ENCODE measurements at regions not wholly inside any gene's neighbourhood (a gene's known extent, or its start where the extent isn't known, plus 50 kb on each side); places are given as distances from the start of the nearest gene placed in this dataset.

DNA sequence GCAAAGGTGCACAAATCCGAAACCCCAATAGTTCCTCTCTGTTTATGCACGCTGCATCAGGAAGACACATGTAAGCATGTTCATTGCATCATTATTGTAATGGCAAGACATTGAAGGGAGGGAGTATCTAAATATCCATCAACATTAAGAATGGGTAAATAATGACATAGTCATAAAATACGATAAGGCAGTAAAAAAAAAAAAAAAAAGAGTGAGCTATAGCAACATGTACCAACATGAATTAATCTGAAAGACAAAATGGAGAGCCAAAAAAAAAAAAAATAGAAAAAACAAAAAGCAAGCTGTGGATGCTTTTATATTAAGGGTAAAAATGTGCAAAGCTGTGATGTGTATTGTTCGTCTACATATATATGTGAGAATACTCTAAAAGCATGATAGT, 70.2 kb upstream of the ABLIM1 start:
- no peaks in the 10 kb centered on the region for H3K9me3 ChIP-seq (ENCODE audit: control insufficient read depth in 2 of 2, insufficient read depth in 1 of 2, low read depth in 1 of 2, low read length in 1 of 2)
- no peaks in the 10 kb centered on the region for H3K27me3 ChIP-seq (ENCODE audit: control insufficient read depth in 1 of 2, insufficient read depth in 2 of 2, low read length in 2 of 2)
- 80 to 91% methylated on average over 4 of the region's 4 CpGs for WGBS, 2 donors
- no peak overlapping the region for H3K4me3 ChIP-seq (ENCODE audit: low read depth in 1 of 2, low read length in 2 of 2)
- H3K4me1 ChIP-seq (ENCODE audit: control insufficient read depth in 2 of 2, insufficient read depth in 2 of 2, low read length in 1 of 2) = peaks cover 0 to 2% of the 10 kb centered on the region in 2 donors
- H3K27ac ChIP-seq (ENCODE audit: low read depth in 2 of 2, low read length in 1 of 2) = no peak overlapping the region
- H3K36me3 ChIP-seq (ENCODE audit: control insufficient read depth in 2 of 2, insufficient read depth in 2 of 2, low read length in 1 of 2) = no peaks in the 10 kb centered on the region

DNA sequence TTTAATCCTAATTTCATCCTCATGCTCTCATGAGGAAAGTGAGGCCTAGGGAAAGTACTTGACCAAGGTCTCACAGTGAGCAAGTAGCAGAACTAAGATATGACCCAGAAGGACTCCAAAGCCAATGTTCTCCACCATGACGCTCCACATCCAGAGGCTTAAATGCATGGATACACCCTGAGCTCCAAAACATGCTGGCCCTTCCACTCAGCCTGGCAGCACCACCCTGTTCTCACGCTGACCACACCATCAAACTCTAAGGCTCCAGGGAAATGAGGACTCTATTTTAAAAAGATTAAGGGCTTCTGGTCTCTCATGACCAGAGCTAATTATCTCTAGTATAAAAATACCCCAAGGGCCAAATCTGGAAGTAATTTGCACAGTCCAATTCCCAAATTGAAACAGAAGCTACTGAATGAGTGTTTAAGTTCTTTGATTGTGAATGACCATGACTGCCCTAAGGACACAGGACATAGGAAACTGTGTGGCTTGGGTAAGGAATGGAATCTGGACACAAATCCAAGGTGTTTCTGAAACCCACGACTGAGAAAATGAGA, 71.1 kb upstream of the ABLIM1 start:
- no peaks in the 10 kb centered on the region for H3K36me3 ChIP-seq (ENCODE audit: control insufficient read depth in 2 of 2, insufficient read depth in 2 of 2, low read length in 1 of 2)
- H3K4me1 ChIP-seq (ENCODE audit: control insufficient read depth in 2 of 2, insufficient read depth in 2 of 2, low read length in 1 of 2) = peaks cover 0 to 2% of the 10 kb centered on the region in 2 donors
- WGBS, 2 donors = 81 to 86% methylated on average over 3 of the region's 3 CpGs
- no peaks in the 10 kb centered on the region for H3K27me3 ChIP-seq (ENCODE audit: control insufficient read depth in 1 of 2, insufficient read depth in 2 of 2, low read length in 2 of 2)
- H3K9me3 ChIP-seq (ENCODE audit: control insufficient read depth in 2 of 2, insufficient read depth in 1 of 2, low read depth in 1 of 2, low read length in 1 of 2) = no peaks in the 10 kb centered on the region
- no peak overlapping the region for H3K27ac ChIP-seq (ENCODE audit: low read depth in 2 of 2, low read length in 1 of 2)
- no peak overlapping the region for H3K4me3 ChIP-seq (ENCODE audit: low read depth in 1 of 2, low read length in 2 of 2)

DNA sequence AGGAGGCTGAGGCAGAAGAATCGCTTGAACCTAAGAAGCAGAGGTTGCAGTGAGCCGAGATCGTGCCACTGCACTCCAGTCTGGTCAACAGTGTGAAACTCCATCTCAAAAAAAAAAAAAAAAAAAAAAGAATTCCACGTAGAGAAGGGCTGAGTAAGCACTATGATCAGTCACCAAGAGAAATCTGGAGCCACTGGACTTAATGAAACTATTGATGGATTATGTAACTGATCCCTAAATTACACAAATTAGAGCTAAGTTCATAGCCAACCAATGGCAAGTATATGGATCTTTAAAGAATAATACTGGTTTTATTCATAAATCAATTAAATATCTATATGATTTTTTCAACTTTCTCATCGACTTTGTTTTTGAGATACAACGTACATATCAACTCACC, 72.2 kb upstream of the ABLIM1 start:
- H3K27ac ChIP-seq (ENCODE audit: low read depth in 2 of 2, low read length in 1 of 2) = no peak overlapping the region

DNA sequence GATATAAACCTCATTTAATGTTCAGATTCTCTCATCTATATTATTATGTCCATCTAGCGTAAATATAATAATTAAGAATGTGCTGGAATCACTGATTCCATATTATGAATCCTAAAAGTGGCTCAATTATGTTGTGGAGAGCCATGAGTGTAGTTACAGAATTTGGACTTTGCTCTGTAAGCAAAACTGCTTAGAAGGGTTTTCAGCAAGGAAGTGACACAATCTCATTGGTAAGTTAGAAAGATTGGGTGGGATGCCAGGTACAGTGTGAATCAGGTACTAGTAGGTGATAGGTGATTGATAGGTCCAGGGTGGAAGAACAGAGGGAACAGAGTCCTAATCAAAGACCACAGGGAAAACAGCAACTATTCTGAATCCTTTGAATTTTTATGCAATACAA, 74.9 kb upstream of the ABLIM1 start:
- no peak overlapping the region for H3K27ac ChIP-seq (ENCODE audit: low read depth in 2 of 2, low read length in 1 of 2)
- no peaks in the 10 kb centered on the region for H3K9me3 ChIP-seq (ENCODE audit: control insufficient read depth in 2 of 2, insufficient read depth in 1 of 2, low read depth in 1 of 2, low read length in 1 of 2)
- H3K27me3 ChIP-seq (ENCODE audit: control insufficient read depth in 1 of 2, insufficient read depth in 2 of 2, low read length in 2 of 2) = no peaks in the 10 kb centered on the region
- no peaks in the 10 kb centered on the region for H3K4me1 ChIP-seq (ENCODE audit: control insufficient read depth in 2 of 2, insufficient read depth in 2 of 2, low read length in 1 of 2)
- no peaks in the 10 kb centered on the region for H3K36me3 ChIP-seq (ENCODE audit: control insufficient read depth in 2 of 2, insufficient read depth in 2 of 2, low read length in 1 of 2)
- WGBS, 2 donors = 96 to 98% methylated on average over 1 of the region's 1 CpG
- no peak overlapping the region for H3K4me3 ChIP-seq (ENCODE audit: low read depth in 1 of 2, low read length in 2 of 2)

More for the DNA sequence above, 72.2 kb upstream of the ABLIM1 start:
- Histone ChIP-seq H3K36me3 (ENCODE audit: control insufficient read depth in 2 of 2, insufficient read depth in 2 of 2, low read length in 1 of 2) (no peaks in the 10 kb centered on the region), H3K4me1 (ENCODE audit: control insufficient read depth in 2 of 2, insufficient read depth in 2 of 2, low read length in 1 of 2) (no peaks in the 10 kb centered on the region), H3K27me3 (ENCODE audit: control insufficient read depth in 1 of 2, insufficient read depth in 2 of 2, low read length in 2 of 2) (no peaks in the 10 kb centered on the region), H3K9me3 (ENCODE audit: control insufficient read depth in 2 of 2, insufficient read depth in 1 of 2, low read depth in 1 of 2, low read length in 1 of 2) (no peaks in the 10 kb centered on the region), H3K4me3 (ENCODE audit: low read depth in 1 of 2, low read length in 2 of 2) (no peak overlapping the region)
- 91 to 97% methylated on average over 6 of the region's 6 CpGs for WGBS, 2 donors

DNA sequence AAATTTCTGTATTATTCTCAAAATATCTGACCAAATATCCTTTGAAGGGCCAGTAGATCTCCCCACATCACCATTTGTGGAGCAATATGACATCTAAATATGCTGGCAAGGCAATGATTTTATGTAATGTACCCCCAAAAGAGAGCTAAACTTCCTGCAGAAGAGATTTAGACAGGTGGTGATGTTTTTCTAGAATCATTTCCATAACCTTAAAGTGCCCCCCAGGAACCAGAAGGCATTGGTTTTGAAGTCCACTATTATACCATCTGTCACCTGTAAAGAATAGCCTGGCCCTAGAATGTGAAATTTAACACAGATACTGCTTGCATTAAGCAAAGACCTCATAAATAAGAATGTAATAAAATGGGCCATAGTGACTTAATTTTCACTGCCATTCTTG, 77.9 kb upstream of the ABLIM1 start:
- Histone ChIP-seq H3K9me3 (ENCODE audit: control insufficient read depth in 2 of 2, insufficient read depth in 1 of 2, low read depth in 1 of 2, low read length in 1 of 2) (no peaks in the 10 kb centered on the region), H3K4me3 (ENCODE audit: low read depth in 1 of 2, low read length in 2 of 2) (no peak overlapping the region), H3K27ac (ENCODE audit: low read depth in 2 of 2, low read length in 1 of 2) (no peak overlapping the region), H3K27me3 (ENCODE audit: control insufficient read depth in 1 of 2, insufficient read depth in 2 of 2, low read length in 2 of 2) (no peaks in the 10 kb centered on the region), H3K36me3 (ENCODE audit: control insufficient read depth in 2 of 2, insufficient read depth in 2 of 2, low read length in 1 of 2) (no peaks in the 10 kb centered on the region), H3K4me1 (ENCODE audit: control insufficient read depth in 2 of 2, insufficient read depth in 2 of 2, low read length in 1 of 2) (no peaks in the 10 kb centered on the region)

DNA sequence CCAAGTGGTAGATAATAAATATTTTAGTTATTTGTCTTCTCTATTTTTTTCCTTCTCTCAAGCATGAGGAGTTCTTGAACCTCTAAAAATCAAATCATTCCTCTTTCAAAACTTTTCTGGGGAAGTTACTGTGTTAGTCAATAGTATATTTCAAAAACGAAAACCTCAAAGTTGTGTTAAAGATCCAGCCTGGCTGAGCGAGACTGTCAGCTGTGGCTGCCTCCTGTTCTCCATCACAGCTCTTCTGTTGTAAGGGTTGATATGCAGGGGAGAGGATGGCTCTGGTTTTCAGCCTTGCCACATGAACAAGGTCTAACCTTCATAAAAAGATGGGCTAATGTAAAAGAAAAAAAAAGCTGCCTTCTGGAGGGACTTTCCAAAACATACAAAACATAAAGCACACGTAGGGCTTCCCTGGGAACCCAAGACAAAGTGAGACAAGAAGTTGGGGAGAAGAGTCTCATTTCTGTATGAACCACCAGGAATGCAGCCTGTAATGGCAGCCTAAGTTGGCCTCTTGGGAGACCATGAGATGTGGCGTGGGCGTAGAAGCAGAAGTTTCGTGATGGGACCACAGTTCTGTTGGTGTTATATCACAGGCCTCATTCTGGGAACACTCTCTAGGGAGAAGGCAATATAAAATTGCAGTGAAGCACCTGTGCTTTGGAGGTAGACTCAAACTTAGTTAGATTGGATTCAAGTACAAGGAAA, 77.9 kb upstream of the FHIP2A start:
- Histone ChIP-seq H3K27ac (ENCODE audit: low read depth in 2 of 2, low read length in 1 of 2) (no peak overlapping the region), H3K4me1 (ENCODE audit: control insufficient read depth in 2 of 2, insufficient read depth in 2 of 2, low read length in 1 of 2) (no peaks in the 10 kb centered on the region), H3K9me3 (ENCODE audit: control insufficient read depth in 2 of 2, insufficient read depth in 1 of 2, low read depth in 1 of 2, low read length in 1 of 2) (no peaks in the 10 kb centered on the region), H3K36me3 (ENCODE audit: control insufficient read depth in 2 of 2, insufficient read depth in 2 of 2, low read length in 1 of 2) (no peaks in the 10 kb centered on the region), H3K27me3 (ENCODE audit: control insufficient read depth in 1 of 2, insufficient read depth in 2 of 2, low read length in 2 of 2) (no peaks in the 10 kb centered on the region), H3K4me3 (ENCODE audit: low read depth in 1 of 2, low read length in 2 of 2) (no peak overlapping the region)
- 79 to 85% methylated on average over 6 of the region's 6 CpGs for WGBS, 2 donors

DNA sequence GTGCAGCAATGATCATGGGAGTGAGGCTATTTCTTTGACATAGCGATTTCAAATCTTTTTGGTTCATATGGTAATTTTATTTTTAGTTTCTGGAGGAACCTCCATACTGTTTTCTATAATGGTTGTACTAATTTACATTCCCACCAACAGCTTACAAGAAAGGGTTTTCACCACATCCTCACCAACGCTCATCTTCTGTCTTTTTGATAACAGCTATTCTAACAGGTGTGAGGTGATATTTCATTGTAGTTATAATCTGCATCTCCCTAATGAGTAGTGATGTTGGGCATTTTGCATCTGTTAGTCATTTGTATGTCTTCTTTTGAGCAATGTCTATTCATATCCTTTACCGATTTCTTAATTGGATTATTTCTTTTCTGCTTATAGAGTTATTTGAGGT, 75.0 kb upstream of the FHIP2A start:
- H3K27ac ChIP-seq (ENCODE audit: low read depth in 2 of 2, low read length in 1 of 2) = no peak overlapping the region
- no peaks in the 10 kb centered on the region for H3K4me1 ChIP-seq (ENCODE audit: control insufficient read depth in 2 of 2, insufficient read depth in 2 of 2, low read length in 1 of 2)
- H3K27me3 ChIP-seq (ENCODE audit: control insufficient read depth in 1 of 2, insufficient read depth in 2 of 2, low read length in 2 of 2) = no peaks in the 10 kb centered on the region
- no peak overlapping the region for H3K4me3 ChIP-seq (ENCODE audit: low read depth in 1 of 2, low read length in 2 of 2)
- no peaks in the 10 kb centered on the region for H3K36me3 ChIP-seq (ENCODE audit: control insufficient read depth in 2 of 2, insufficient read depth in 2 of 2, low read length in 1 of 2)
- 81 to 94% methylated on average over 3 of the region's 3 CpGs for WGBS, 2 donors
- no peaks in the 10 kb centered on the region for H3K9me3 ChIP-seq (ENCODE audit: control insufficient read depth in 2 of 2, insufficient read depth in 1 of 2, low read depth in 1 of 2, low read length in 1 of 2)

DNA sequence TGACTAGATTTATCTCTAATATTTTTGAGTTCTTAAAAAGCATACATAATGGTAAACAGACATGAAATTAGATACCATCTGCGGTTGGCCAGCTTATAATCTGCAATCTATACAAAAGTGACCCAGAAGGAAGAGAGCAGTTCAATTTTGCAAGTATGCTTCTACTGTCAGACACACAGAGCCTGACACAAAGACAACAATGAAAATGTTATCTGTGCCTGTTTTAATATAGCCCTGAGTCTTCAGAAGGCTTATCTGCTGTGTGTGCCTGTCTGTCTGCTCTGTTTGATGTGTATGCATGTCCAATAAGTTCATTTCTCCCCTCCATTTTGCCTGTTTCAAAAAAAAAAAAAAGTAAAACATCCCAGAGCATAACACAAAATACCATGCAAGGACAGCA, 73.3 kb upstream of the FHIP2A start:
- H3K4me1 ChIP-seq (ENCODE audit: control insufficient read depth in 2 of 2, insufficient read depth in 2 of 2, low read length in 1 of 2) = no peaks in the 10 kb centered on the region
- H3K27me3 ChIP-seq (ENCODE audit: control insufficient read depth in 1 of 2, insufficient read depth in 2 of 2, low read length in 2 of 2) = no peaks in the 10 kb centered on the region
- no peaks in the 10 kb centered on the region for H3K9me3 ChIP-seq (ENCODE audit: control insufficient read depth in 2 of 2, insufficient read depth in 1 of 2, low read depth in 1 of 2, low read length in 1 of 2)
- 82 to 91% methylated on average over 1 of the region's 1 CpG for WGBS, 2 donors
- H3K4me3 ChIP-seq (ENCODE audit: low read depth in 1 of 2, low read length in 2 of 2) = no peak overlapping the region
- H3K36me3 ChIP-seq (ENCODE audit: control insufficient read depth in 2 of 2, insufficient read depth in 2 of 2, low read length in 1 of 2) = no peaks in the 10 kb centered on the region
- H3K27ac ChIP-seq (ENCODE audit: low read depth in 2 of 2, low read length in 1 of 2) = no peak overlapping the region

DNA sequence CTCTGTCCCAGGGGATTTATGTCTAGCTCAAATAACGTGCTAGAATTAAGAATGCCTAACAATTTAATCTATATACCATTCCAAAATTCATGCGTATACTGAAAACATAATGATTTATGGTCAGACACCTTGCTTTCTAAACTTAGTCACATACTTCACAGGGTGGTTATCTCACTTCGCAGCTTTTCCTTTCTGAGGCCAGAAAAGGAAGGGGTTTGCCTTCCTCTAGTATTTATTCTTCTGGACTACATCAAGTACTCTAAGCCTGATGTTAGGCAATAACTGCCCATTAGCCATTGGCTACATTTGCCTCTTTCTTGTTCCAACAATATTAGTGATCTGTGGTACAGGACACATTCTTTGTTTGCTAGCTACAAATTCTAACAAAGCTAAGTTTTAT, 72.6 kb upstream of the FHIP2A start:
- Histone ChIP-seq H3K4me3 (ENCODE audit: low read depth in 1 of 2, low read length in 2 of 2) (no peak overlapping the region), H3K9me3 (ENCODE audit: control insufficient read depth in 2 of 2, insufficient read depth in 1 of 2, low read depth in 1 of 2, low read length in 1 of 2) (no peaks in the 10 kb centered on the region), H3K27me3 (ENCODE audit: control insufficient read depth in 1 of 2, insufficient read depth in 2 of 2, low read length in 2 of 2) (no peaks in the 10 kb centered on the region), H3K27ac (ENCODE audit: low read depth in 2 of 2, low read length in 1 of 2) (no peak overlapping the region), H3K4me1 (ENCODE audit: control insufficient read depth in 2 of 2, insufficient read depth in 2 of 2, low read length in 1 of 2) (no peaks in the 10 kb centered on the region), H3K36me3 (ENCODE audit: control insufficient read depth in 2 of 2, insufficient read depth in 2 of 2, low read length in 1 of 2) (no peaks in the 10 kb centered on the region)
- WGBS, 2 donors = 65 to 68% methylated on average over 3 of the region's 3 CpGs

DNA sequence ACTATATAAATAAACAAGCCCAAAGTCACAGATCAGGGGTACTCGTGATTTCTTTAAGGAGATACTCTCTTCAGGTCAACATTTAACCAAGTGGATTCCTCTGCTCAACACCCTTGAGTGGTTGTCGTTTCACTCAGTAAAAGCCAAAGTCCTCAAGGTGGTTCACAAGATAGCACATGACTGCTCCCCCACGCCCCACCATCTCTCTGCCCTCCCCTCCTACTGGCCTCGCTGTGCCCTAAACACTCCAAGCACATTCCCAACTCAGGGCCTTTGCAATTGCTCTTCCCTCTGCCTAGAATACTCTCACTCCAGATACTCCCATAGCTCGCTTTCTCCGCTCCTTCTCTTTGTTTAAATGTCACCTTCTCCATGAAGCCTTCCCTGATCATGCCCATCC, 72.1 kb upstream of the FHIP2A start:
- Histone ChIP-seq H3K4me3 (ENCODE audit: low read depth in 1 of 2, low read length in 2 of 2) (no peak overlapping the region), H3K27ac (ENCODE audit: low read depth in 2 of 2, low read length in 1 of 2) (no peak overlapping the region), H3K9me3 (ENCODE audit: control insufficient read depth in 2 of 2, insufficient read depth in 1 of 2, low read depth in 1 of 2, low read length in 1 of 2) (no peaks in the 10 kb centered on the region), H3K4me1 (ENCODE audit: control insufficient read depth in 2 of 2, insufficient read depth in 2 of 2, low read length in 1 of 2) (no peaks in the 10 kb centered on the region), H3K36me3 (ENCODE audit: control insufficient read depth in 2 of 2, insufficient read depth in 2 of 2, low read length in 1 of 2) (no peaks in the 10 kb centered on the region), H3K27me3 (ENCODE audit: control insufficient read depth in 1 of 2, insufficient read depth in 2 of 2, low read length in 2 of 2) (no peaks in the 10 kb centered on the region)
- 73 to 79% methylated on average over 6 of the region's 6 CpGs for WGBS, 2 donors
